GM21515 (cell line): ENCODE measurements at regions not wholly inside any gene's neighbourhood (a gene's known extent, or its start where the extent isn't known, plus 50 kb on each side); places are given as distances from the start of the nearest gene placed in this dataset.
"Not testable (repeated sequence)": the region's sequence is repeated elsewhere in the genome, so short reads cannot be mapped to it uniquely, and the experiment has no call there.

Experiments
- ATAC-seq: cut with Tn5 transposase; IDR thresholded peaks from one replicate; pipeline ENCODE4 v1.9.1; 2021; ENCODE audit not compliant: unreplicated experiment

DNA sequence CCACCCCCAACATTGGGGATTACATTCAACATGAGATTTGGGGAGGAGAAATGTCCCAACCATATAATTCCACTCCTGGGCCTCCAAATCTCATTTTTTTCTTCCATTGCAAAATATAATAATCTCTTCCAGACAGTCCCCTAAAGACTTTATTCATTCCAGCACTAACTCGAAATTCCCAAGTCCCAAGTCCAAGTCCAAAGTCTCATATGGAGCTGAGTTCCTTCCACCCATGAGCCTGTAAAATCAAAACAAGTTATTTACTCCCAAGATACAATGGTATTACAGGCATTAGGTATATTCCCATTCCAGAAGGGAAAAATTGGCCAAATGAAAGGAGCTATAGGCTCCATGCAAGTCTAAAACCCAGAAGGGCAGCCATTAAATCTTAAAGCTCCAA, 56.7 kb downstream of the P2RY1 start:
- no peak for ATAC-seq

DNA sequence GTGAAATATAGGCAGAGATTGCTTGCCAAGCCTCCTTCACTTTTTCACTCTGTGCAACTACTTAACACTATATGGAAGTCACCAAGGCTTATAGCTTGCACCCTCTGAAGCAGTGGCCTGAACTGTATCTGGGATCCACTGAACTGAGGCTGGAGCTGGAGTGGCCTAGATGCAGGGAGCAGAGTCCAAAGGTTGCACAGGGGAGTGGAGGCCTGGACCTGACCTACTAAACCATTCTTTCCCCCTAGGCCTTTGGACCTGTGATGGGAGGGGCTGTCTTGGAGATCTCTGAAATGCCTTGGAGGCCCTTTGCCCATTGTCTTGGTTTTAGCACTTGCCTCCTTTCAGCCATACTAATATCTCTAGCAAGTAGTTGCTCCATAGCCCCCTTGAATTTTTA, 57.5 kb downstream of the P2RY1 start:
- no peak for ATAC-seq

DNA sequence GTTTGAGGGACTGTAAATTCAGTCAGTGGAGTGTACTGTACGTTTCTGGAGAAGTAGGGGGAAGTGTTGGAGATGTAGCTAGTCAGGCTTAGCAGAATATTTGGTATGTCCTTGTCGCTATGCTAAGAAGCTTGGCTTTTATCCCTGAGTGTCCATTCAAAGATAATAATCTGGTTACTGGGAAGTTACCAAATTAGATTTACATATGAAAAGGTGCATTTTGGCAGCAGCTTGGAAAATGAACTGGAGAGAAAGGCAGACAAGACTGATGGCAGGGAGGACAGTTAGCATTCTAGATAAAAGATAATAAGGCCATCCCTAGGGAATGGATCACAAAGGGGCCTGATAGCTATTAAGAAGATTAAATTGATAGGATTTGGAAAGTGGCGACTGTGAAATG, 58.7 kb downstream of the P2RY1 start:
- ATAC-seq: no peak

DNA sequence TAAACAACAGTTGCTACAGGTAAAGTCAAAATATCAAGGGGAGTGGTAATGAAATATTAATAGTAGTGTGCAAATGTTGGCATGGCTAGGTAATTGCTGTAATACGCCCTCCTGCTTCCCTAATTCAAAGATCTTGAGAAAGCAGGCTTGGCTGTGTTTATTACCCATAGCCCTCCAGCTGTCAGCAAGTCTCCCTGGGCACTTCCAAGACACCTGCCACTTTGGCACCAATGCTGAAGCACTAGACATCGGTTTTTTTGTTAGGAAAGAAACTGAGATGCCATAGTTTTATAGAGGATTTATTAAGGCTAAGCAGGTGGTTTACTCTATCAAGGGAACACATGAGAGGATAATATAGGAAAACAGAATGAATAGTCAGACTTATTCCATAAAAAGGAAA, 64.4 kb downstream of the P2RY1 start:
- ATAC-seq: no peak

DNA sequence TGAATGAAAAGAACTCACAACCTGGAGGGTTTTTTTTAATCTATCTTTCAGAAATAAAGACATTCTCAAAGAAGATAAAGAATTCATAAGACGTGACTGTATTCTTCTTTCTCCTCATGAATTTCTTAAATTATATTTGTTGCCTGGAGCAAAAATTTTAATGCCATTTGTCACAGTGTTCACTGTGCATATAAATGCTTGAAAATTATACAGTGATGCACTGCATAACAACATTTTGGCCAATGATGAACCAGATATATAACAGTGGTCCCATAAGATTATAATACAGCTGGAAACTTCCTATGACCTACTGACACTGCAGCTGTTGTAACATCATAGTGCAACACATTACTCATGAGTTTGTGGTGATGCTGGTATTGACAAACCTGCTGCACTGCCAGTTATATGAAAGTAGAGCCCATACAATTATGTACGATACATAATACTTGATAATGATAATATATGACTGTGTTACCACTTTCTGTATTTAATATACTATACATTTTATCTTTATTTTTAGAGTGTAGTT, 67.3 kb downstream of the P2RY1 start:
- no peak for ATAC-seq

DNA sequence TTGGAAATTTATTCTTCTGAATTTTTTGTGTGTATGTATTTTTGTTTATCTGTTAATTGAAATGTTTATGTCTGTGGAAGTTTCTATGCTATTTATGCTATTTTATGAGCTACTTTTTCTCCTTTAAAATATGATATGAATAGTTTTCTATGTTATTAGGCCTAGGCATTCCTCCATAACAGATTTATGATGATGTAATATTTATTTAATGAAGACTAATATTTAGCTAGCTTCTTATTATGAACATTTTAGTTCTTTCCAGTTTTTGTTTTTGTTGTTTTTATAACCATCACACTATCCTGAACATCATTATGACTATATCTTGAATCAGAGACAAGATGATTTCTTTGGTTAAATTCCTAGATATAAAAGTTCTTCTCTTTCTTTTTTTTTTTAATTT, 70.7 kb downstream of the P2RY1 start:
- no peak for ATAC-seq

DNA sequence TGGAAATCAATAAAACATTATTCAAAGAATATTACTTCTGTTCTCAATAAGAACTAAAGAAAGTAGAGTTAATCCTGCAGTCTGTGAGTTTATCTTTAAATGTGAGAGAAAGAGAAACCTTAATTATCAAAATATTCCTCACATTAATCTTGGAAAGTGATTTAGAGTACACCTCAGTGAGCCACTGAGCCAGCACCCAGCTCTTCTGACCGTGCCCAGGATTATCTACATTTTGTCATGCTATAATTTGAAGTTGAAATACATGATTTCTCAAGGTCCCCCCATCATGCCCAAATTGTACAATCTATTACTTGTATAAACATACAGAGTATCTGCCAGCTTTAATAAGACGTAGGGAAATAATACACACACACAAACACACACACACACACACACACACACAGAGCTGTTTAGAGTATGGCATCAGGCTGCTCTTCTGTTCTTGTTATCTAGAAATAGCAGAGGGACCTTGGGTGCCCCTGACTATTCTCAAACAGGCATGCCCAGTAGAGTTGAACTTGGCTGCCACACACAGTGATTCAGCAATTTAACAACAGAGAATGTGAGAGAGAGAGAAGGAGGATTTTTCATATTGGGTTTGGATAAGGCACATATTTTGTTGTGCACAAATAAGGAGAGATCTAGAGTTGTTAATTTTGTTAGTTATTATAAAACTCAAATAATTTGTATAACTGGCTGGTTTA, 74.4 kb downstream of the P2RY1 start:
- ATAC-seq: no peak

DNA sequence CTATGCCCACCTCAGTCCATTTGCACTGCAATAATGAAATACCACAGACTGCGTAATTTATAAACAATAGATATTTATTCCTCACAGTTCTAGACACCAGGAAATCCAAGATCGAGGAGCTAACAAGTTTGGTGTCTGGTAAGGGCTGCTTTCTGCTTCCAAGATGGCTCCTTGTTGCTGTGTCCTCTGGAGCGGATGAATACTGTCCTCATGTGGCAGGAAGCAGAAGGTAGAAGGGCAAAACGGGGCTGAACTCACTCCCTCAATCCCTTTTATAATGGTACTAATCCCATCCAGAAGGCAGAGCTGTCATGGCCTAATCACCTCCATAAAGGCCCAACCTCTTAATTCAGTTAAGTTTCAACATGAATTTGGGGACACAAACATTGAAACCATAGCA, 75.3 kb downstream of the P2RY1 start:
- no peak for ATAC-seq

DNA sequence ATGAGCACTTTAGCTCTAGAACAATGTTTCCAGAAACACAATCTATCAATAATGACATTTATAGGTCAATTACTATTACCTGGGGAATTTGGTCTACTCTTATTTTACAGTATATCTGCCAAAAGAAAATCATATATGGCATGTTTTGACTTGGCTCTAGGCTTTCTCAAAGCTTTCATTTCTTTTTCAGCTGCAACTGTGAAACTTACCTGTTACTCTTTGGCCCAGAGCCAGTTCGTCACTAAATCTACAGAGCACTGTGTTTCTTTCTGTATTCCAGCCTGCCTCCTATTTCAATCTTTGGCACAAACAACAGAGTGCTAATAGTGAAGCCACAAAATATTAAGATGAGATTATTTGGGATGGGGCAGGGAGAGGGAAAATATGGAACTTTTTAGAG, 76.0 kb downstream of the P2RY1 start:
- ATAC-seq: no peak

DNA sequence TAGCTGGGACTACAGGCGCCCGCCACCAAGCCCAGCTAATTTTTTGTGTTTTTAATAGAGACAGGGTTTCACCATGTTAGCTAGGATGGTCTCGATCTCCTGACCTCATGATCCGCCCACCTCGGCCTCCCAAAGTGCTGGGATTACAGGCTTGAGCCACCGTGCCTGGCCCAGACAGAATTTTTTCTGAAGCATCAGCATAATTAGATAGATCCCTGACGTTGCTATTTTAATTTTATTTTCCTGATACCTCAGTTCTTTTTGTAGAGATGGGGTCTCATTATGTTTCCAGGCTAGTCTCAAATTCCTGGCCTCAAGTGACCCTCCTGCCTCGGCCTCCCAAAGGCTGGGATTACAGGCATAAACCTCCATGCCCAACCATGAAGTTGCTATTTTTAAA, 79.8 kb downstream of the P2RY1 start:
- ATAC-seq: not testable (repeated sequence)

DNA sequence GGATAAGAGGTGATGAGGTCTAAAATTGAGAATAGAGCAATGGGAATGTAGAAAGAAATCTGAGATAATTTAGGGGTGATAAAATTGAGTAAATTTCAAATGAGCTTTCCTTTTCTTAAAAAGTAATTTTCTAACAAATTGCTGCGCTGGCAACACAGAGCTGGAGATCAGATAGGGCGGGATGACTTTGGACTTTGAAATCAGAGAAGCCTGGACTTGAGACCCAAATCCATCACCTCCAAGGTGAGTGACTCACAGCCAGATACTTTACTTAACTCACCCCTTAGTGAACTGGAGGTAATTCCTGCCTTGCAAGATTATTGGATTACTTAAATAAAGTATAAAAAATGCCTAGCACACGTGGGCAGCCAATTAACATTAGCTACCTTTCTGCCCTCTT, 80.8 kb downstream of the P2RY1 start:
- no peak for ATAC-seq

DNA sequence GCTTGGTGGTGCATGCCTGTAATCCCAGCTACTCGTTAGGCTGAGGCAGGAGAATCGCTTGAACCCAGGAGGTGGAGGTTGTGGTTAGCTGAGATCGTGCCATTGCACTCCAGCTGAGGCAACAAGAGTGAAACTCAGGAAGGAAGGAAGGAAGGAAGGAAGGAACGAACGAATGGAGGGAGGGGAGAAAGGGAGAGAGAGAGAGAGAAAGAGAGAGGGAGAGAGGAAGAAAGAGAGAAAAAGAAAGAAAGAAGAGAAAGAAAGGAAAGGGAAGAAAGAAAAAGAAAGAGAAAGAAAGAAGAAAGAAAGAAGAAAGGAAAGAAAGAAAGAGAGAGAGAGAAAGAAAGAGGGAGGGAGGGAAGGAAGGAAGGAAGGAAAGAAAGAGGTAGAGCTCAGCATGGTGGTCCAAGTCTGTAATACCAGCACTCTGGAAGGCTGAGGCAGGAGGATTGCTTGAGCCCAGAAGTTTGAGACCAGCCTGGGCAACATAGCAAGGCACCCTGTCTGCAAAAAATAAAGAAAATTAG, 81.9 kb downstream of the P2RY1 start:
- no peak for ATAC-seq

DNA sequence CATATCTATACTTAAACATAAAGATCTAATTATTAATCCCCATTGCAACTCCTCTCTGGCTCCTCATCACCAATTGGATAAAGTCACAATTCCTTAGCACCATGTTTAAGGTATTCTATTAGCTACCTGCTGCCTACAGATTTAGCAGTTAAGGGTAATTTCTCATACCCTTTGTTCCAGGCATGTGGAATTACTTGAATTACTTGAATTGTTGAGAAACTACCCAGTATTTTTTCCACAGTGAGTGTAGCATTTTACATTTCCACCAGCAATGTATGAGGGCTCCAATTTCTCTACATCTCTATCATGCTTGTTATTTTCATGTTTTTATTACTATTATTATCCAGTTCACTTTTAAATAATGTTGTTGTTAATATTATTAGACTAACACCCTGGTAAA, 86.4 kb downstream of the P2RY1 start:
- no peak for ATAC-seq

DNA sequence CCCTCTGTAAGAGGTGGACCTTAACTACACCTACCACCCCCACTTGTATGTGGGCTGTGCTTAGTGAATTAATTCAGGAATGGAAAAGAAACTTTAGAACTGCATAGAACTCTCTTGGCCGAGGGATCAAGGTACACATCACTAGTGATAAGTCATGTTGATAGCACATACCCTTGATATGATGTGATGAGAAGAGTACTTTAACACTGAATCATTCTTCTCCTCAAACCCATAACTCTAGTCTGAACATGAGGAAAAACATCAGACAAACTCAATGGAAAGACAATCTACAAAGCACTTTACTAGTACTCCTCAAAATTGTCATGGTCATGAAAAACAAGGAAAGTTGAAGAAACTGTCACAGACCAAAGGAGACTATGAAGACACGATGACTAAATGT, 87.6 kb downstream of the P2RY1 start:
- ATAC-seq: no peak

DNA sequence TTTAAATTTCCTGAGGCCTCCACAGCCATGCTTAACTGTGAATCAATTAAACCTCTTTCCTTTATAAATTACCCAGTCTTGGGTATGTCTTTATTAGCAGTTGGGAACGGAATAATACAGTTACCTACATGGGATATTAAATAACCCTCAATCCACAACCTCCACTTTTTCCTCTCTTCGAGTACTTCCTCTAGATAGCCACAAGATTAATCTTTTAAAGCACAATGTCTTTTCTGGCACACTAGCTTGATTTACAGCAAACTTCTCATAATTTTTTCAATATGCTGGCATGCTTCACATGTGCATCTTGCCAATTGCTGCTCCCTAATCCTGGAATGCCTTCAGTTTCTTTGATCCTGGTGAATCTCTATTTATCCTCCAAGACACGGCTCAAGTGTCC, 92.2 kb downstream of the P2RY1 start:
- ATAC-seq: no peak

DNA sequence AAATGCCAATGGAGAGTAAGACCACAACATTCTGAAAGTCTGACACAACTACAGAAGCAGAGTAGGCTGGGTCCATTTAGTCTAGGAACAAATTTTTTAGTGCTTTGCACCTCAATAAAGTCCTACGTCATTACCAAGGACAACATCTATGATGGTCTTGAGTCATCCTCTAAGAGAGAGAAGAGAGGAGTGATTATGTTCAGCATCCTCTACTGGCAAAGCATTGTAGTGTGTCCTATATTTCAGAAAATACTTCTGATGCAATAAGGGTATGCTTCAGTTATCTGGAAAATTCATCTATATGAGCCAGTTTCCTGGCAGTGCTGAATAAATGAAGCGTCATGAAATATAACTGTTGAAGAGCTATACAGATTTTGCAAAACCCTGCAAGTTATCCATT, 95.6 kb downstream of the P2RY1 start:
- no peak for ATAC-seq

DNA sequence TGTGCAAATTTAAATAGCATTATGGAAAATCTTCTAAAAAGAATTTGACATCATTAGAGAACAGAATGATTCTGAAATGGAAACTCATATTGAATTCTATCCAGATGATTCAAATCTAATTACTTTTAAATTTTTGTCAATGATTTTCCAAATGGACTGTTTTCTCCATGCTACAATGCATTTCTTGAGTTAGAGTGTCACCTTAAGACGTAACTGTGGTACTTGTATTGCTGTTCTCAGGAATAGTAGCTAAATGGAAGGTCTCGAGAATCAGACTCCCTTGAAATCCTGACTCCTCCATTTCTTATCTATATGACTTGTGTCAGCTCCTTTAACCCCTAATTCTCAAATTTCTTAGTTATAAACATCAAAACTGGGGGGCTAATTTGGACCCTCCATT, 102.3 kb downstream of the P2RY1 start:
- no peak for ATAC-seq

DNA sequence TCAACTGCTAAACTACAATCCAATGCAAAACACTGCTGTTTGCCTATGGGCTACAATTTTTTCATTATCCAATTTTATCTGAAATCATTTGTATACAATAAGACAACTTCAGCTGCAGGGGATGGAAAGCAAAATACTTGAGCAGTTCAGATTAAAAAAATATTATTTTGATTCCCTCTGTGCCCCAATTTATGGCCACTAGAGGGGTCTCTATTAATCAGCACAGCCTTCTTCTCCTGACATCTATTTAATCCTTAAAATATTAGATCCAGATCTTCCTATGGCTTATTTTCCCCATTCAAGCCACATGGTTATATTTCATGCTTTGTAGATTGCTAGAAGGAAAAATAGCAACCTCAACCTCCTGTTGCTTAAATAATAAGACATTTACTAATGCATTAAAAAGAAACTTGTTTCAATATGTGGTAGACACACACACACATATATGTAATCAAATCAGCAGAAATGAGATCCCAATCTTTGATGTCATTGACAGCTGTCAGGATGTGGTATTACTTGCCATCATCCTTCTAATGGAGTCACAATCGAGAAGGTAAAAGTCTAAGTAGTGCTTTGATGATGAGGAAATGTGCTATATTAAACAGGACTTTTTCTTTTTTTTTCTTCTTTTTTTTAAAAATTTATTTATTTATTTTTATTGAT, 104.2 kb downstream of the P2RY1 start:
- no peak for ATAC-seq

DNA sequence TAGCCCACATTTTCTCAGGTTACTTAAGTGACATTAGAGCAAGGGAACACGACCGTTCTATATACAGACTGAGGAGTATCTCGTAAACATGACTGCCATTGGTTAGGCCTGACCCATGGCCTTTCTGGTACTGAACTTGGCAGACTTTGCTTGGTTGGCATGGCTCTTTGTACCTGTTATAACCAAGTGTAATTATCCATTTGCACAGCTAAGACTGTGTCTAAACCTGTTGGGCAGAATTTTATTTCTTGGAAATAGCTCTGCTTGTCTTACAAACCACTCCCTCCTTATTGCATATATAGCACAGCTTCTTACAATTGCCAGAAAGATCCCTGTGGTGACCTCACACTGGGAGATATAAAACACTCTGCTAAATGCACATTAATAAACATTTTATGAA, 106.9 kb downstream of the P2RY1 start:
- ATAC-seq: no peak

DNA sequence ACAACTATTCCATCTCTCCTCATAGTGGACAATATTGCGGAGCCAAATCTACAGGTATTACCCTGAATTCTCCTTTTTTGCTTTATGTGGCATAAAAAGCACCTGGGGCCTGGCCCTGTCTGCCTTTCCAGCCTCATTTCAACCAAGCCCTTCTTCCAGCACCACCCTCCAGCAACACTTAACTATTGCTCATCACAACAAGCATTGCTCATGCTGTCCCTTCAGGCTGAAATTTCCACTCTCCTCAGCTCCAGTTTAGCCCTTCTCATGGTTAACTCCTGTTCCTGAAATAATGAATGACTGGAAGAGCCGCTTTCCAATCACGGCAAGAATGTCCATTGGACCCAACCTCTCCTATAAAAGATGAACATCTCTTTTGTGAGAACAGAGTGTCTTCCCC, 107.4 kb downstream of the P2RY1 start:
- no peak for ATAC-seq

DNA sequence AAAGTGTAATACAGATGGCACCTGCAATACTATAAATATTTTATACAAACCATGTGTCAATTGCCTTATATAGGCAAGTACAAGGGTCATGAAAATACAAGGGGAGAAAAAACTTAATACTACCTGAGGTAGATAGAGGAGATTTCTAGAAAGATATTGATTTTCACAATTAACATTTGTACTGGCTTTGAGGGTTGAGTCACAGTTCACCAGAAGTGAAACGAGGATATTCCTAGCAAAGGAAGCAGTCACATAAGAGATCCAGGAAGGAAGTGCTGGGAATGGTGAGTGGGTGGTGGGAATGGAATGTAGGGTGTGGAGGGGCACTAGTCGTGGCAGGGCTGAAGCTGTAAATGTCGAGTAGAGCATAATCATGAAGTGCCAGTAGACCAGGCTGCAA, 108.7 kb downstream of the P2RY1 start:
- no peak for ATAC-seq

DNA sequence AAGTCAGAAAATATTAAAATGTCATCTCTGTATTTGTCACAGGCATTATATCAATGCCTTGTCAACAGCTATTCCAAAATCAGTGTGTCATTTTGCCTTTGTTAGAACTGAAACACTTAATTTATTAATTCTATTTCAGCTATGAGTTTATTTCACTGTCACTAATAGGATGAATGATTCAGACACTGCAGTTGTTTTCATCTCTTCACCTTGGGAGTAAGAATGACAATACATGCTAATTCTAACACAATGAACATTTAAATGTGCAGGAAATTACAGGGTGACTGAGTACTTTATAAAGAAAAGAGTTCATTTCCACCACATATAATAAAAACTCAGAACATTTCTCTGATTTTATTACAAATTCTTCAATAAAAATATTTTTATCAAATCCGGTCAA, 109.7 kb downstream of the P2RY1 start:
- no peak for ATAC-seq

DNA sequence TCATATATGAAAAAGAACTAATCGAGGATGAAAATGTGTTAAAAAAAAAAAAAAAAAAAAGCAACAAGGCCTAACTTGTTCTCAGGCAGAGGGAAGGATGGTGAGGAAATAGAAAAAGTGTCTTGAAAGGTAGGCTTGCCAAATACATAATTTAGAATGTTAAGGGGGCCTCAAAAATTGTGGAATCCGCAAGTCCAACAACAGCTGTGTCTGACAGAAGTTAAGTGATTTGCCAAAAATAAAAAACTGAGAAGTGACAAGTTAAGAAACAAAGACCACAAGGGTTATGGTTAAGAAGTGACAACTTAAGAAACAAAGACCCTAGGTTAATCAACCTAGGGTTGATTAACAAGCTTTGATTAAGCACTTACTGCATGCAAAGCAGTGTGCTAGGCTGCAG, 110.6 kb downstream of the P2RY1 start:
- no peak for ATAC-seq
